H1 (cell line): ENCODE measurements at regions not wholly inside any gene's neighbourhood (a gene's known extent, or its start where the extent isn't known, plus 50 kb on each side); places are given as distances from the start of the nearest gene placed in this dataset.

Experiments used
- E2F6 ChIP-seq: IDR thresholded peaks from 2 replicates; pipeline ENCODE4 v1.6.1; 2012; ENCODE audit warnings: inconsistent platforms
- KDM4A ChIP-seq: IDR thresholded peaks from one replicate; pipeline ENCODE4 v1.7.1; 2012; ENCODE audit warnings: low read depth, mild to moderate bottlenecking, moderate library complexity, low read length, inconsistent platforms; ENCODE audit not compliant: severe bottlenecking
- RBBP5 ChIP-seq: IDR thresholded peaks from 2 replicates; pipeline ENCODE4 v1.7.1; 2012; ENCODE audit warnings: low read depth, mild to moderate bottlenecking, inconsistent platforms, low read length, moderate library complexity, borderline replicate concordance

- no peak for TF ChIP-seq E2F6
- TF ChIP-seq RBBP5, result no peak
- TF ChIP-seq KDM4A, result no peak
Observed at GRCh38 chr4:81335122-81335912, 120.3 kb upstream of the PRKG2 start (continued).
